ENCODE measurements at regions not wholly inside any gene's neighbourhood (a gene's known extent, or its start where the extent isn't known, plus 50 kb on each side); places are given as distances from the start of the nearest gene placed in this dataset.

DNA sequence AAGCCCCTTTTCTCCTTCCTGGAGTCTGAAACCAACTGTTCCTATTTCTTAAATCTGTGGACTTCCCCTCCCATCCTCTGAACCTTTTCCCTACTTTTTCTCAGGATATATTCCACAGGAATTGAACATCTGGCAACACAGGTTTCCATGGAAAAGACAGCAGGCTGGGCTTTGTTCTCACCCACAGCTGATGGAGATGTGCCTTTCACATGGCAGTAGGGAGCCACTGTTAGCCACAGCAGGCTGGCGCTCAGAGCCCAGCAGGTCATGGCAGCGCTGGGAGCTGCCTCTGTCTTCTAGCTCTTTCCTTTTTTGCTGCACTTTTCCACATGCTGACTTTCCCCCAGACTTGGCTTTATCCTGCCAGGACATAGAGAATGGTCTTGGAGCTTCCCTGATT lies 116.4 kb upstream of the NLRP1 start:
- H3K79me1 ChIP-seq (ENCODE audit: low read depth in 1 of 2, low read length in 2 of 2), result no peaks in the 10 kb centered on the region
- no peak overlapping the region for H2AFZ ChIP-seq (replicated peaks; ENCODE audit: low read length, poor library complexity)
- no peak for DNase-seq
- no peak overlapping the region for H3K23ac ChIP-seq (ENCODE audit: low read depth, low read length)
- no peak overlapping the region for H2BK5ac ChIP-seq (ENCODE audit: low read depth, low read length, poor library complexity, severe bottlenecking)
- no peak overlapping the region for H3K27ac ChIP-seq (ENCODE audit: insufficient read depth, low read length)
- no peak overlapping the region for H3K14ac ChIP-seq (replicated peaks; ENCODE audit: low read depth, low read length)
- H3K9me1 ChIP-seq (ENCODE audit: insufficient read depth, low read length), result no peaks in the 10 kb centered on the region
- H2BK120ac ChIP-seq (ENCODE audit: low read depth, low read length), result no peak overlapping the region
- H3K4me1 ChIP-seq (ENCODE audit: control insufficient read depth, insufficient read depth, low read length), result no peaks in the 10 kb centered on the region
- no peaks in the 10 kb centered on the region; the same call in 1 of the 2 replicates for H3K27me3 ChIP-seq (ENCODE audit: control insufficient read depth, insufficient read depth, low read length)
- no peak overlapping the region for H3K18ac ChIP-seq (ENCODE audit: low read depth, low read length)
- no peak overlapping the region for H3K4ac ChIP-seq (ENCODE audit: low read depth, low read length)
- intact Hi-C loops (cut with micrococcal nuclease) (no loop called here), in situ Hi-C loops (cut with MboI; ENCODE audit: low sequenced_read_pairs) (loop anchor here (10.0 kb wide), 1 partner anchor 714 kb away; no protein-coding TSS in a partner anchor), dilution Hi-C loops (cut with HindIII; ENCODE audit: low sequenced_read_pairs, unreplicated experiment) (no loop called here)
- no peak overlapping the region for H2AK9ac ChIP-seq (replicated peaks; ENCODE audit: low read depth, low read length, poor library complexity)
- H2BK20ac ChIP-seq (ENCODE audit: low read depth, low read length), result no peak overlapping the region
- no peak overlapping the region for H3K9ac ChIP-seq (ENCODE audit: low read depth, low read length)
- no peak overlapping the region for H2AK5ac ChIP-seq (ENCODE audit: low read depth, low read length)
- no peak overlapping the region for H3K4me3 ChIP-seq (ENCODE audit: insufficient read depth, low read depth, low read length)
- TF ChIP-seq, protein P1, sequence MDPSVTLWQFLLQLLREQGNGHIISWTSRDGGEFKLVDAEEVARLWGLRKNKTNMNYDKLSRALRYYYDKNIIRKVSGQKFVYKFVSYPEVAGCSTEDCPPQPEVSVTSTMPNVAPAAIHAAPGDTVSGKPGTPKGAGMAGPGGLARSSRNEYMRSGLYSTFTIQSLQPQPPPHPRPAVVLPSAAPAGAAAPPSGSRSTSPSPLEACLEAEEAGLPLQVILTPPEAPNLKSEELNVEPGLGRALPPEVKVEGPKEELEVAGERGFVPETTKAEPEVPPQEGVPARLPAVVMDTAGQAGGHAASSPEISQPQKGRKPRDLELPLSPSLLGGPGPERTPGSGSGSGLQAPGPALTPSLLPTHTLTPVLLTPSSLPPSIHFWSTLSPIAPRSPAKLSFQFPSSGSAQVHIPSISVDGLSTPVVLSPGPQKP (IDR thresholded peaks at IDR 0.05; ENCODE audit: borderline replicate concordance, low read depth, low read length), result no peak
- TF ChIP-seq, protein P2, sequence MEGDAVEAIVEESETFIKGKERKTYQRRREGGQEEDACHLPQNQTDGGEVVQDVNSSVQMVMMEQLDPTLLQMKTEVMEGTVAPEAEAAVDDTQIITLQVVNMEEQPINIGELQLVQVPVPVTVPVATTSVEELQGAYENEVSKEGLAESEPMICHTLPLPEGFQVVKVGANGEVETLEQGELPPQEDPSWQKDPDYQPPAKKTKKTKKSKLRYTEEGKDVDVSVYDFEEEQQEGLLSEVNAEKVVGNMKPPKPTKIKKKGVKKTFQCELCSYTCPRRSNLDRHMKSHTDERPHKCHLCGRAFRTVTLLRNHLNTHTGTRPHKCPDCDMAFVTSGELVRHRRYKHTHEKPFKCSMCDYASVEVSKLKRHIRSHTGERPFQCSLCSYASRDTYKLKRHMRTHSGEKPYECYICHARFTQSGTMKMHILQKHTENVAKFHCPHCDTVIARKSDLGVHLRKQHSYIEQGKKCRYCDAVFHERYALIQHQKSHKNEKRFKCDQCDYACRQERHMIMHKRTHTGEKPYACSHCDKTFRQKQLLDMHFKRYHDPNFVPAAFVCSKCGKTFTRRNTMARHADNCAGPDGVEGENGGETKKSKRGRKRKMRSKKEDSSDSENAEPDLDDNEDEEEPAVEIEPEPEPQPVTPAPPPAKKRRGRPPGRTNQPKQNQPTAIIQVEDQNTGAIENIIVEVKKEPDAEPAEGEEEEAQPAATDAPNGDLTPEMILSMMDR (conservative IDR thresholded peaks at IDR 0.05; ENCODE audit: low read depth, low read length), result no peak
- TF ChIP-seq BHLHE40 (IDR thresholded peaks at IDR 0.05; ENCODE audit: low read depth, low read length) (no peak), MXI1 (IDR thresholded peaks at IDR 0.05; ENCODE audit: borderline replicate concordance, low read depth, low read length) (no peak), RFX5 (IDR thresholded peaks at IDR 0.05; ENCODE audit: low read depth, low read length) (no peak)
- H3K36me3 ChIP-seq (ENCODE audit: control insufficient read depth, insufficient read depth, low read length), result no peaks in the 10 kb centered on the region
- no peak overlapping the region for H3K4me2 ChIP-seq (ENCODE audit: low read depth, low read length)
- ATAC-seq (ENCODE audit: low read depth), result no peak
- 17% methylated on average over 1 of the region's 2 CpGs; no CpG with 5 or more reads in 1 of the 2 experiments for WGBS, 2 experiments (ENCODE audit: extremely low coverage in 2 of 2, insufficient read length in 1 of 2)
- no TSS peak for BruUV-seq (replicated peaks)
- no peak overlapping the region for H4K8ac ChIP-seq (ENCODE audit: low read depth in 2 of 2, low read length in 2 of 2)
- H3K9me3 ChIP-seq (ENCODE audit: control insufficient read depth, insufficient read depth, low read length), result no peaks in the 10 kb centered on the region; the same call in 1 of the 2 replicates
- no peak overlapping the region for H4K91ac ChIP-seq (ENCODE audit: insufficient read depth, low read depth, low read length)
- H3K56ac ChIP-seq (ENCODE audit: extremely low read depth, insufficient read depth, low read length), result no peak overlapping the region
- POLR2A ChIA-PET (ENCODE audit: unreplicated experiment), result no interaction called here
- CTCF ChIA-PET, result no interaction called here
- H2BK15ac ChIP-seq (ENCODE audit: low read depth, low read length), result no peak overlapping the region
- no peaks in the 10 kb centered on the region for H4K20me1 ChIP-seq (ENCODE audit: insufficient read depth, low read length)
- H4K5ac ChIP-seq (ENCODE audit: low read depth, low read length), result no peak overlapping the region
